ENCODE measurements at regions not wholly inside any gene's neighbourhood (a gene's known extent, or its start where the extent isn't known, plus 50 kb on each side); places are given as distances from the start of the nearest gene placed in this dataset.
A peak's percentile ranks its signal among the peaks of the same experiment; 100 is the strongest.

- ATAC-seq (ENCODE audit: low read depth in 2 of 2): no peak
- Mint-ChIP-seq H3K27ac (no peak overlapping the region), H3K27me3 (no peaks in the 10 kb centered on the region), H3K4me1 (no peaks in the 10 kb centered on the region), H3K36me3 (no peaks in the 10 kb centered on the region), H3K4me3 (no peak overlapping the region), H3K9me3 (peaks cover 3 to 20% (median 7%) of the 10 kb centered on the region in 7 donors)
- no peak for DNase-seq
These were observed 248.7 kb downstream of the GPR37 start for GRCh38 chr7:124516911-124517310.

DNA sequence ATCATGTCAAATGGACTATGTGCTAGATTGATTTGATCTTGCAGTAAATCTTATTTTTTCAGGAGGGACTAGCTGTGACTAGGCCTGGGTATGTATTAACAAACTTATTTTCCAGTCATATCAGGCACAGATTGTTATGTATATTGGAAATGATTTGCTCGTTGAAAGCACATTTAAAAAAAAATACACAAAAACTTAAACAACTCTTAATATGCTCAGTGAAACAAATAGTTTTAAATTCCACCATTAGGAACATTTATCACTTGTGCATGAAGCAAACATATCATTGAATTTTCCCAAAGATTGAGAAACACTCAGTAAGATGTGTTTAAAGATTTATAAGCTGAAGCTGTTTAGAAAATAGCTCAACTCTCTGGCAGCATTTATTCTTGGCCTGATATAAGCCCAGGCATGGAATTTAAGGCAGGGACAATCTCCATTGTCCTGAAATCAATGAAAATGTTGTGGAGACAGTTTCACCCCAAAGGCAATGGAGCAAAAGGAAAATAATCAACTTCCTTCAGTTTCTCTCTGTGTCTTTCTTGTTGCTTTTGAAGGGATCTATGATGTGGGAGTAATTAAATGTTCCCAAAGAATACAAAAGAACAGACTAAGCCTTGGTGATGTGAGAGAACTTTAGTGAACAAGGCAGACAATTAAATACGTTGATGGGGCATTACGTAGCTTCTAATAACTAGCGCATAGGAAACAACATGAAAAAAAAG is 250.3 kb downstream of the GPR37 start:
- no peak for ATAC-seq (ENCODE audit: low read depth in 2 of 2)
- peaks cover 3 to 11% (median 6%) of the 10 kb centered on the region in 7 donors for H3K9me3 Mint-ChIP-seq
- H3K36me3 Mint-ChIP-seq: no peaks in the 10 kb centered on the region
- no peaks in the 10 kb centered on the region for H3K27me3 Mint-ChIP-seq
- H3K4me1 Mint-ChIP-seq: no peaks in the 10 kb centered on the region
- no peak overlapping the region for H3K4me3 Mint-ChIP-seq
- DNase-seq: no peak
- no peak overlapping the region for H3K27ac Mint-ChIP-seq

DNA sequence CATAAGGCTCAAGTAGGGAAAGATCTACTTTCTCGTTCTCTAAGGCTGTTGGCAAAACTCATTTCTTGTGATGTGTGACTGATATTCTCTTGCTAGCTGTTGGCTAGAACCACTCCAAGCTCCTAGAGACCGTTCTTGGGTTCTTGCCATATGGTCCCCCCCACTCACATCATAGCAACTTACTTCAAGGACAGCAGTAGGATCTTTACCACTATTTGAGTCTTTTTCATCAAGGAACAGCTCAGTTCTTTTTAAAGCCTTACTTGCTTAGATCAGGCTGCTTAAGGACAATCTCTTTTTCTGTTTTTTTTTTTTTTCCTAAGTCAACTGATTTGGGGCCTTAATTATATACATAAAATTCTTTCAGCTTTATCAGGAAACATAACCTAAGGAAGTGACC is 251.1 kb downstream of the GPR37 start:
- H3K27me3 Mint-ChIP-seq: no peaks in the 10 kb centered on the region
- H3K36me3 Mint-ChIP-seq: no peaks in the 10 kb centered on the region
- no peaks in the 10 kb centered on the region for H3K4me1 Mint-ChIP-seq
- ATAC-seq (ENCODE audit: low read depth in 2 of 2): no peak
- peaks cover 3 to 10% (median 6%) of the 10 kb centered on the region in 7 donors for H3K9me3 Mint-ChIP-seq
- H3K27ac Mint-ChIP-seq: no peak overlapping the region
- DNase-seq: no peak
- H3K4me3 Mint-ChIP-seq: no peak overlapping the region

DNA sequence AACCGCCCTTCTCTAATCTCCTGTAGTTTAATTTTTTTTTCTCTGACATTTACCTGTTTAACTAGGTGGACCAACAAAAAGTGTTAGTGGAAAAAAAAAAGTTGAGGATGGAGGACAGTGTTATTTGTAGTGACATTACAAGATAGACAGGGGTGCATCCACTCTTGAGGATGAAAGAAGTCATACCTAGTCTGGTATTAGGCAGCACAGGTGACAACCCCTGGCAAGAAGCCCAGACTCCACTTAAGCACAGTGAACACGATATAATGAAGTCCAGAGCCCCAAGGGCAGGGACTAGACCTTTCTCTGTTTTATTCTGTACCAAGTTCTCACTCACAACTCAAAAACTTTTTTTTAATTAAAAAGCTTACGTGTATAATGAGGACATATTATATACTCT is 268.4 kb downstream of the GPR37 start:
- Mint-ChIP-seq H3K9me3 (peaks cover 0 to 9% (median 2%) of the 10 kb centered on the region in 7 donors), H3K27ac (no peak overlapping the region), H3K36me3 (no peaks in the 10 kb centered on the region), H3K4me3 (no peak overlapping the region), H3K4me1 (no peaks in the 10 kb centered on the region), H3K27me3 (no peaks in the 10 kb centered on the region)
- ATAC-seq (ENCODE audit: low read depth in 2 of 2) (no peak), DNase-seq (no peak)

DNA sequence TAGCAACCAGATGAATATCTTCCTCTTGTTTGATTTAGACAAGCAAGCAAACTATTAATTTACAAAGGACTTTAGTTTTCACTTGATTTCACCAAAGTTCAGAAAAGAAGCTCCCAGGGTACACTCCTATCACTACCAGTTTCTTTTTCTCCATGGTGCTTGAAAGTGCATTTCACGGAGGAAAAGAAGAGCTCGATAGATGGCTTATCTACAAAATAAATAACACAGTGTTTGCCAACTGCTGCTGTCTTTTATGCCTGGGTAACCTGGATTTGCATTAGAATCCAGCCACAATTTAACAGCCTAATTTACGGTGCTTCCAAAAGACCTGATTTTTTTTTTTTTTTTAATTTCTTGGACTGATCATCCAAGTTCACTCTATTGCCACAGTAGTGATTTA is 275.7 kb downstream of the GPR37 start:
- DNase-seq: no peak
- Mint-ChIP-seq H3K27ac (no peak overlapping the region), H3K36me3 (no peaks in the 10 kb centered on the region), H3K27me3 (no peaks in the 10 kb centered on the region), H3K4me3 (no peak overlapping the region), H3K4me1 (no peaks in the 10 kb centered on the region), H3K9me3 (peaks cover 0 to 4% (median 0%) of the 10 kb centered on the region in 7 donors)
- ATAC-seq (ENCODE audit: low read depth in 2 of 2): no peak

- H3K4me3 Mint-ChIP-seq: no peak overlapping the region
- ATAC-seq (ENCODE audit: low read depth in 2 of 2): no peak
- peaks cover 0 to 4% (median 0%) of the 10 kb centered on the region in 7 donors for H3K9me3 Mint-ChIP-seq
- DNase-seq: no peak
- H3K36me3 Mint-ChIP-seq: no peaks in the 10 kb centered on the region
- H3K27me3 Mint-ChIP-seq: no peaks in the 10 kb centered on the region
- no peaks in the 10 kb centered on the region for H3K4me1 Mint-ChIP-seq
- H3K27ac Mint-ChIP-seq: no peak overlapping the region
These were observed 276.3 kb downstream of the GPR37 start for GRCh38 chr7:124489082-124489819.

GRCh38 chr7:124482229-124482628 is 283.4 kb downstream of the GPR37 start:
- Mint-ChIP-seq H3K27me3 (no peaks in the 10 kb centered on the region), H3K4me1 (no peaks in the 10 kb centered on the region), H3K9me3 (peaks cover 0 to 4% (median 3%) of the 10 kb centered on the region in 7 donors), H3K4me3 (no peak overlapping the region), H3K36me3 (no peaks in the 10 kb centered on the region), H3K27ac (peak overlapping the region in 1 of 6 donors; percentile 10)
- DNase-seq: no peak
- no peak for ATAC-seq (ENCODE audit: low read depth in 2 of 2)

DNA sequence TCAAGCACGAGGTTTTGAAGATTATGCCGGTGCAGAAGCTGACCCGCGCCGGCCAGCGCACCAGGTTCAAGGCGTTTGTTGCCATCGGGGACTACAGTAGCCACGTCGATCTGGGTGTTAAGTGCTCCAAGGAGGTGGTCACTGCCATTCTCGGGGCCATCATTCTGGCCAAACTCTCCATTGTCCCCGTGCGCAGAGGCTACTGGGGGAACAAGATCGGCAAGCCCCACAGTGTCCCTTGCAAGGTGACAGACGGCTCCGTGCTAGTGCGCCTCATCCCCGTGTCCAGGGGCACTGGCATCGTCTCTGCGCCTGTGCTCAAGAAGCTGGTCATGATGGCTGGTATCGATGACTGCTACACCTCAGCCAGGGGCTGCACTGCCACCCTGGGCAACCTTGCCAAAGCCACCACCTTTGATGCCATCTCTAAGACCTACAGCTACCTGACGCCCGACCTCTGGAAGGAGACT is 284.7 kb downstream of the GPR37 start:
- no peak overlapping the region for H3K27ac Mint-ChIP-seq
- no peaks in the 10 kb centered on the region for H3K27me3 Mint-ChIP-seq
- H3K36me3 Mint-ChIP-seq: no peaks in the 10 kb centered on the region
- ATAC-seq (ENCODE audit: low read depth in 2 of 2) (no peak), DNase-seq (no peak)
- no peaks in the 10 kb centered on the region for H3K4me1 Mint-ChIP-seq
- peaks cover 0 to 5% (median 4%) of the 10 kb centered on the region in 7 donors for H3K9me3 Mint-ChIP-seq
- no peak overlapping the region for H3K4me3 Mint-ChIP-seq

- ATAC-seq (ENCODE audit: low read depth in 2 of 2): no peak
- Mint-ChIP-seq H3K27ac (no peak overlapping the region), H3K27me3 (no peaks in the 10 kb centered on the region), H3K36me3 (no peaks in the 10 kb centered on the region), H3K4me1 (no peaks in the 10 kb centered on the region), H3K4me3 (peak overlapping the region in 1 of 8 donors; percentile 42), H3K9me3 (peaks cover 0 to 5% (median 4%) of the 10 kb centered on the region in 7 donors)
- no peak for DNase-seq
These were observed 285.4 kb downstream of the GPR37 start for GRCh38 chr7:124480036-124480820.

GRCh38 chr7:124462249-124462648 is 303.3 kb downstream of the GPR37 start:
- H3K27me3 Mint-ChIP-seq: no peaks in the 10 kb centered on the region
- H3K4me1 Mint-ChIP-seq: no peaks in the 10 kb centered on the region
- ATAC-seq (ENCODE audit: low read depth in 2 of 2) (no peak), DNase-seq (no peak)
- peaks cover 0 to 8% (median 4%) of the 10 kb centered on the region in 7 donors for H3K9me3 Mint-ChIP-seq
- H3K4me3 Mint-ChIP-seq: no peak overlapping the region
- no peak overlapping the region for H3K27ac Mint-ChIP-seq
- no peaks in the 10 kb centered on the region for H3K36me3 Mint-ChIP-seq

GRCh38 chr7:124460555-124460954 is 305.0 kb downstream of the GPR37 start:
- Mint-ChIP-seq H3K4me3 (no peak overlapping the region), H3K9me3 (peaks cover 0 to 5% (median 3%) of the 10 kb centered on the region in 7 donors), H3K27me3 (no peaks in the 10 kb centered on the region), H3K27ac (no peak overlapping the region), H3K4me1 (no peaks in the 10 kb centered on the region), H3K36me3 (no peaks in the 10 kb centered on the region)
- DNase-seq (no peak), ATAC-seq (ENCODE audit: low read depth in 2 of 2) (no peak)

DNA sequence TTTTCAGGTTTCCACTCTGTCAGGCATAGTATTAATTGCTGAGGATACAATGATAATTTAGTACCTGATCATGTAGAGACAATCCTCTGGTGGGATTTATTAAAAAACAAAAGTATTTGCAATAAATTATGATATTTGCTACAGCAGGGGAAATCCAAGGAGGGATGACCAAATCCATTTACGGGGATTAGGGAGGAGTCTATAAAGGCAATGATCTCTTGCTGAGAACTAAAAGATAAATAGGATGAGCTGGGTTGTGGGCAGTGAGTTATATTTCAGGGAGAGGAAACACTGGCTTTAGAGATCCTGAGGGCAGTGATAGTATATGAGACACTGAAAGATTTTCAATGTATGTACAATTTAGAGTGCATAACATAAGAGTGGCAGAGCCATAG is 305.5 kb downstream of the GPR37 start:
- ATAC-seq (ENCODE audit: low read depth in 2 of 2) (no peak), DNase-seq (no peak)
- Mint-ChIP-seq H3K27ac (no peak overlapping the region), H3K9me3 (peaks cover 0 to 4% (median under 1%) of the 10 kb centered on the region in 7 donors), H3K4me3 (no peak overlapping the region), H3K36me3 (no peaks in the 10 kb centered on the region), H3K27me3 (no peaks in the 10 kb centered on the region), H3K4me1 (no peaks in the 10 kb centered on the region)

DNA sequence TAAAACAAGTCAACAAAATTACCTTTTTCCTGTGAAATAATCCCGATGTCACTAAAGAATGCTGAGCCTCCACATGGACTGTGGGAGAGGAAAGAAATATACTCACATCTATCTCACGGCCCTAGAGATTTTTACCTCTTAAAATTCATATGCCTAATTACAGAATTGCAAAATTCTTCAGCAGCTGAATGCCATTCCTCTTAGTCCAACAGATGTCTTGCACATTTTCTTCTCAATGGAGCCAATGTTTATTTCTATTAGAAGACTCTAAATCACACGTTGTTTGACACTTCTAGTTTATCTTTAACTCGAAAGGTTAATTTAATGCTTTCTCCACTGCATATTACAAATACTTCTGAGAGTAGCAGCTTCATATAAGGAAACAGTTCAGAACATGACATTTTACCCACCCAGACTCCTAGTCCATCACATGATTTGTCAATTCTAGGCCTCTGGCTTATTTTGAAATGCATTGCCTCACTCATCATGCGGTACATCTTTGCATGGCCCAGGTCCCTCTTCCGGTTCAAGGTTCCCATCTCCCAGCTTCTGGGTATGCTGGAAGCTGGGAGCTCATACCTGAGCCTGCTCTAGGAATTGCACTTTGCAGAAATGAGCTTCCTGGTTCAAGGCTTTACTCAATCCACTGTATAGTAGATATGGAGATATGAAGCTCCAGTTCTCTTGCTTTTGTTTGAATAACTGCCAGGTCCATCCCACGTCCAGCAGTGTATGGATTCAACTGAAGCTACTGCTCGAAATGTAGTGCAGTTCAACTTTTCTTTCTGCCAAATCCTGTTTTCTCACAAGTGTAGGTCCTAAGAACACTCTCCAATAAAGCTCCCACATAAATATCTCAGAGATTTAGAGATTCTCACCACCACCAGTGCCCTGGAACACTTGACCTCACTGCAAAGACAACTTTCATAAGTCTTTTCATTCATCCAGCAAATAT is 306.2 kb downstream of the GPR37 start:
- H3K27ac Mint-ChIP-seq: no peak overlapping the region
- H3K36me3 Mint-ChIP-seq: no peaks in the 10 kb centered on the region
- H3K9me3 Mint-ChIP-seq: peaks cover 0 to 3% (median 0%) of the 10 kb centered on the region in 7 donors
- no peak for ATAC-seq (ENCODE audit: low read depth in 2 of 2)
- H3K4me1 Mint-ChIP-seq: no peaks in the 10 kb centered on the region
- no peak overlapping the region for H3K4me3 Mint-ChIP-seq
- DNase-seq: no peak
- H3K27me3 Mint-ChIP-seq: no peaks in the 10 kb centered on the region

All from naive B cell (primary cell).